Retina (tissue), 1 donor: ENCODE measurements at regions not wholly inside any gene's neighbourhood (a gene's known extent, or its start where the extent isn't known, plus 50 kb on each side); places are given as distances from the start of the nearest gene placed in this dataset.

Experiments used
- DNase-seq: peaks from one replicate; pipeline ENCODE4 v3.0.0-alpha.2; 2016

DNA sequence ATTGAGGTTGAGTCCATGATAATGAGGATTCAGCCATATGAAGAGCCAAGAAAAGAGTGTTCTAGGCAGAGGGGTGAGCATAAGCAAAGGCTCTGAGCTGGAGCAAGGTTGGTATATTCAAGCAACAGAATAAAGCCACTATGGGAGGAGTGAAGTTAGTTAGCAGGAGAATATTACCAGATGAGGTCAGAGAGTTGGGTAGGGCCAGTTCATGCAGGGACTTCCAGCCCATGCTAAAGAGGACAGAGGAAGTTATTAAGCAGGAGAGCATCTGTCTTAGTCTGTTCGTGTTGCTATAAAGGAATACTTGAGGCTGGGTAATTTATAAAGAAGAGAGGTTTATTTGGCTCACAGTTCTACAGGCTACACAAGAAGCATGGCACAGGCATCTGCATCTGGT is 57.1 kb upstream of the ATG10 start:
- DNase-seq = no peak

DNA sequence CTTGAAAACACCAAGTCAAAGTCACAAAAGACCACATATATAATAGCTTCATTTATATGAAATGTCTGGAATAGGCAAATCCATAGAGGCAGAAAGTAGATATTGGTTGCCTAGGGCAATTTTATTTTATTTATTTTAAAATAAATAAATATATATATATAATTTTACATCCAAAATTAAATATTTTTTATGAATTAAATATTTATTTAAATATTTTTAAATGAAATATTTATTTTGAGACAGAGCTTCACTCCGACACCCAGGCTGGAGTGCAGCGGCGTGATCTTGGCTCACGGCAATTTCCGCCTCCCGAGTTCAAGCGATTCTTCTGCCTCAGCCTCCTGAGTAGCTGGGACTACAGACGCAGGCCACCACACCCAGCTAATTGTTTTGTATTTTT is 58.9 kb upstream of the ATG10 start:
- no peak for DNase-seq

DNA sequence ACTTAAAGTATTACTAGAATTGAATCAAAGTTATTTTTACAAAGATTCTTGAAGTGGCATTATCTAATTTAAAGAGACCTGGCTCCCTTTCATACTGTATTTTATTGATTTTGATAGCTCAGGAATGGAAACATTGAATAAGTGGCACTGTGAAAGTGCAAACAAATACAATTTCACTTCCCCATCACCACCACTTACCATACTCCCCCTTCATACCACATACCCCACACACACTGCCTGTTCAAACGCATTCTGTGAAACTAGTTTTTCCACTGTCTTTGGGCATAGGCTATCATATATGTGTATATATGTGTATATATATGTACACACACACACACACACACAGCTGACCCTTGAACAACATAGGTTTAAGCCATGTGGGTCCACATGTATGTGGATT is 62.1 kb upstream of the ATG10 start:
- no peak for DNase-seq

DNA sequence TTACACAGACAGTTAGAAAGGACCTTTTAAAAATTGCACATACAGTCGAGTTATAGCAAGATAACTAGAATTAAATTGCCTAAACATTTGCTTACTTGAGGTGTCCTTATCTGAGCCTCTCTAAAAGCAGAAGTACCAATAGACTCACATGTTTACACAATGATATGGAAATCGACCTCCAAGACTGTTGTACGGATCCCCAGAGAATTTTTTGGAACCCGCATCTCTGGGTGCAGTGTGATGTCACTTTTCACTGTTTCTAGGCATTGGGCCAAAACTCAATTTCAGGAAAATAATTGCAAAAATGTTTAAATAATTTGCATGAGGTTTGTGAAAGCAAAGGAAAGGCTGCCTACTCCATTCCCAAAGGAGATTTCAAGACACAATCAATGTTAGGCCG is 63.1 kb upstream of the ATG10 start:
- DNase-seq = no peak

DNA sequence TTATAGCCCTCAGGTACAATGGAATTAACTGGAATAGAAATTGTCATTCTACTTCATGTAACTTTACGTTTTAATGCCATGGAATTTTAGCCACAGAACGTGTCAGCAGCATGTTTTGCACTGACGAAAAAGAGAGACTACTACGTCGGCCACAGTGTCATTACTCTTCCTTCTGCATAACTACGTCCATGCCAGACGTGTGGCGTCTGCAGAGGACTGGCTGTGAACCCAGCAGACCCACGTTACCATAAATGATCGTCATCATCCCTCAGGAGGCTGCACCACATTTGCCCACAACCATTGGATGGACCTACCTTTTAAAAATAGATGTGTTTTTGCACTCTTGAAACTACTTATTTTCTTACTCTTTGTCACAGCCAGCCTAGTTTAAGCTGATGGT is 63.8 kb upstream of the ATG10 start:
- DNase-seq = no peak

DNA sequence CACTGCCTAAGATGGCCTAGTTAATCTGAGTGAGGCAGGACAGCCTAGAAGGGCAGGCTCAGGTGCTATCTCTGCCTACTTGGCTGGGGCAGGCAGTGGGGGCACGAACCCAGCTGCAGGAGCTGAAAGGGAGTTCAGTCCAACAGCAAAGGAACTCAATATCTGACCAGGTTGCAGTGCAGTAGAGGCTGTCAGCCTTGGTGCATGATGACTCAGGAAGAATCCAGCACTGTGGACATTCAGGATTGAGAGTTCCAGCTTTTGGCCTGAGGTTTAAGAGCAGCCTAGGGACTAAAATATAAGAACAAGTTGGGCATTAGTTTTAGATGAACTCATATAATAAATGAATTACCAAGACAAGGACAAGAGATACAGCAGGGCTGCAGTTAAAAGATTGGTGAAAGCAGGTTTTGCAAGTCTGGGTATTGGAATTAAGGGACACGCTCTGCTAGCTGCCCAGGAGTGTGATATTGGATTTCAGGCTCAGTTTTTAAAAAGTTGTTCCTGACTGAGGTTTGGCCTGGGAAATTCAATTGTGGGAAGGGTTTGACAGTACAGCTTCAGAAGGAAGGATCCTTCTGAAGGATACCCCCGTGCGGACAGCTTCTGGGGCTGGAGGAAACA is 64.7 kb upstream of the ATG10 start:
- no peak for DNase-seq

DNA sequence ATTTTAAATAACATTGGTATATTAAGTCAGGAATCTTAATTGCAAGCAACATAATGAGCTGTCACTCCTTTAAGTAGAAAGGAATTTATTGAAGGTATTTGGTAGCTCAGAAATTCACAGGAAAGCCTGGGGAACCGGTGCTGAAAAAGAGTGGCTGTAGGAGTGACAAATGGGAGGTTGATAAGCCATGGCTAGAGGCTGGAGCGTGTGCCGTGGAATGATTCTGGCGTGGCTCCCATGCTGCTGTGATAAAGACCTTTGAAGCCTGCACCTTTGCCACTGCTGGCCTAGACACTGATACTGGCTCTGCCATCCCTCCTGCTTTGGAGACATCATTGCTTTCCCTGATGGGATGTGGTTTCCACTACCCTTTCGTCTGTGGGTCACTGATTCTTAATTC is 65.7 kb upstream of the ATG10 start:
- no peak for DNase-seq

DNA sequence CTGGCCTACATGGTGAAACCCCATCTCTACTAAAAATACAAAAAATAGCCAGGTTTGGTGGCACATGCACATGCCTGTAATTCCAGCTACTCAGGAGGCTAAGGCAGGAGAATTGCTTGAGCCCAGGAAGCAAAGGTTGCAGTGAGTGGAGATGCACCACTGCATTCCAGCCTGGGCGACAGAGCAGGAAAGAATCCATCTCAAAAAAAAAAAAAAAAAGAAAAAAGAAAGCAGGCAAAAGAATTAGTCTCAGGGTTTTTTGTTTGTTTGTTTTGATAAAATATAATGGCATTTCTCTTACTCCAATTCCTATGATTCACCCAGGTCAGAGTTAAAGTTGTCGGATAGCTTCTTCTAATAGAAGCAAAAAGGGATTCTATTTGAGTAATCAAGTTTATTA is 67.0 kb upstream of the ATG10 start:
- no peak for DNase-seq

DNA sequence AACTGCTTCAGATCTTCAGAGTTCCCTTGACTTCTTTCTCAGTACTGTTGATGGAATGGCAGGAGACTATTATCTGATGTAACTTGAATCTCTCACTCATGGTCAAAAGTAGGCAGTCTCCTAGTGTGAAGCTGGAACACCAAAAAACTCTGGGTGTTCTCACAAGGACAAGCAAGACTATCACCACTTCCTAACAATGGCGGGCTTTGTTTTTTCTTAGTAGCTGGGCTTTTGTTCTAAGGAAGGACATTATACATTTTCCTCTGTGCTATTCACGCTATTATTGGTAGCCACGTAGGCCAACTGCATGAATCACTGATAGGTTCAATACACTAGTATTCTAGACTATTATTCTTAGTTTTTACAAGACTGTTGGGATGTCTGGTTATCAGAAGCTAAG is 67.7 kb upstream of the ATG10 start:
- DNase-seq = no peak

DNA sequence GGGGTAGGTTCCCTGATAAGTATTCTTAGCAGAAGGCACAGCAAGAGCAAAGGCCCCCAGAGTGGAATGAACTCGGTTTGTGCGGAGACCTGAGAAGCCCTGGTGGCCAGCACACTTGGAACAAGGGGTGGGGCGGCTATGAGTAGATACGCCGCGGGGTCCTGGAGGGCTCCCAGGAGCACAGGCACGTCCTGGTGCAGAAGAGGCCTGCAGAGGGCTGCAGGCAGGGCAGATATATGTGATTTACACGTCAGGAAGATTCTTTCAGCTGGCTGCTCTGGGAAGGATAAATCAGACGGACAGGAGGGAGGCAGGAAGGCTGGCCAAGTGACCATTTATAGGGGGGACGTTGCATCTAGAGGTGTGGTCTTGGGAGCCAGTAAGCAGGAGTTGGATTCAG is 70.2 kb upstream of the ATG10 start:
- no peak for DNase-seq

DNA sequence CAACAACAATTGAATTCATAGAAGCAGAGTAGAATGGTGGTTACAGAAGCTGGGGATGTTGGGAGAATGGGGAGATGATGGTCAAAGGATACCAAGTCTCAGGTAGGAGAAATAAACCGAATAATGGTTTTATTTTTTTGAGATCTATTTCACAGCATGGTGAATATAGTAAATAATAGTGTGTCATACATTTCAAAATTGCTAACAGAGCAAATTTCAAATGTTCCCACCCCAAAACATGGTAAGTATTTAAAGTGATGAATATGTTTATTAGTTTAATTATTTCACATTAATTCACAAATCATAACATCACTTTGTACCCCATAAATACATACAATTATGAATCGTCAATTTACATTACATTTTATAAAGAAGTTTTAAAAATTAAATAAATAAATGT is 72.7 kb upstream of the ATG10 start:
- no peak for DNase-seq

DNA sequence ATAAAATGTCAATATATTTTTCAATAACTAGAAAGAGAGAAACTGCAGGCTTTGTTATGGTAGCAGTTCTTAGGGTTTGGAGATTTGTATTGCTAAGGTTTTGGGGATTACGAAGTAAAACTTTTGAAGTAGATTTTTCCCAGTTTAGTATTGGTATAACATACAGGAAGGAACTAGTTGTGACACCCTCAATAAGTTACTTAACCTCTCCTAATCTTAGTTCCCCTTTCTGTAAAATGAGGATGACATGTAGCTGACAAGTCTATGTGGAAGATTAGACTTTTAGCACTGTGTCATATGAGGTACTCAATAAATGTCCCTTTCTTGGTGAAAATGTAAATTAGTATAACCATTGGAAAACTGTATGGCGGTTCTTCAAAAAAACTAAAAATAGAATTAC is 73.4 kb upstream of the ATG10 start:
- DNase-seq = no peak

DNA sequence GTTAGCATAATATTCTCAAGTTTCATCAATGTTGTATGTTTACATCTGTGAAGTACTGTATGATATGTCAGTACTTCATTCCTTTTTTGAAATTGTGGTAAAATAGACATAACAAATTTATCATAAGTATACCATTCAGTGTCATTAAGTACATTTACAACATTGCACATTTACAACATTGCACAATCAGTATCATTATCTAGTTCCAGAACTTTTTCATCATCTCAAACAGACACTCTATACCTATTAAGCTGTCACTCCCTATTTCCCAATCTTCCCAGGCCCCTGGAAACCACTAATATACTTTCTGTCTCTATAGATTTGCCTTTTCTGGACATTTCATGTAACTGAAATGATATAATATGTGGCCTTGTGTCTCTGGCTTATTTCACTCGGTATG is 75.1 kb upstream of the ATG10 start:
- no peak for DNase-seq

DNA sequence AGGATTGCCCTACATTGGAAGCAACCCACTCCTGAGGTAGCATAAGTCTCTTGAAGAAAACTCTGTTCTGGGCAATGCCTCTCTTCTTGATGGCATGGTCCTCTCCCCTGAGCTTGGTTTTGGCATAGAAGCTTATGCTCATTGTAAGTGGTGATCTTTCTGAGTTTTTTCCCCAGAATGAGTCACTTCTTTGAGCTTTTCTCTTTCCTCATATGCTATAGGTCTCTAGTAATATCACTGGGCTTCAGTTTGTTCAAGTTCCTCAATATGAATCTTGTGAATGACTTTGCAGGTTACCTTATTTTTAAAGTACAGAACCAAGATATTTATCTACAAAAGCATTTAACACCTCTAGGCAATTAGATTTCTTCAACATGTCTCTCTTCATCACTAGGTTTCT is 76.5 kb upstream of the ATG10 start:
- no peak for DNase-seq

DNA sequence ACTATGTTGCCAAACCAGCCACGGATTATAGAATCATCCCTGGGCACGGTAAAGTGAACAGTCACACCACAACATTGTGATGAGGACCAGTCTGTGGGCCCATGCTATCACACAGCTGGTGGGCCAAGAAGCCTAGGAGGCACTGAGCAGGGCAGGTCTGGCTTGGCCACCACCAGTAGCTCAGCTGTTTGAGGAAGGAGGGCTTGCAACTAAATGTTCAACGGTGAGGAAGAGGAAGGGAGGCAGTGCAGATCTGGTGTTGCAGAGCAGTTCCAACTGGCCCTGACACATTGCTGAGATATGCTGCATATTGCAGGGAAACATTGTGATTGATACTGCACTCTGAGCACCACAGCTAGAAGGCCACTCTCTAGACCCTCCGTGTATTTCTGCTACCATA is 77.9 kb upstream of the ATG10 start:
- no peak for DNase-seq

DNA sequence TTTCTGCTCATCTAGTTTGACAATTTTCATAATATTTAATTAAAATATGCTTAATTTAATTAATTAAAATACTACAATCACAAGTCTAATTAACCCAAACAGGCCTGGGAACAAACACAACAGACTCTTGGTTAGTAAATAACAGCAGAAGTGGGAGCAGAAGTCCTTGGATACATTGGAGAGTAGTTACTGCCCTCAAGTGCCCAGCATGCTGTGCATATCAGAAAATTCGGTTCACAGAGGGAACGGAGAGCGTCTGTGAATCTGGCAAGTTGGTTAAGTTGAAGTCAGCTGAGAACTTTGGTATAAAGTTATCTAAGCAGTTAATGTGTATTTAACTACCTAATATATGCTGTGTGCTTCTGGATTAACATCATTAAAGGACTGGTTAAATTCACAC is 87.0 kb upstream of the ATG10 start:
- no peak for DNase-seq

DNA sequence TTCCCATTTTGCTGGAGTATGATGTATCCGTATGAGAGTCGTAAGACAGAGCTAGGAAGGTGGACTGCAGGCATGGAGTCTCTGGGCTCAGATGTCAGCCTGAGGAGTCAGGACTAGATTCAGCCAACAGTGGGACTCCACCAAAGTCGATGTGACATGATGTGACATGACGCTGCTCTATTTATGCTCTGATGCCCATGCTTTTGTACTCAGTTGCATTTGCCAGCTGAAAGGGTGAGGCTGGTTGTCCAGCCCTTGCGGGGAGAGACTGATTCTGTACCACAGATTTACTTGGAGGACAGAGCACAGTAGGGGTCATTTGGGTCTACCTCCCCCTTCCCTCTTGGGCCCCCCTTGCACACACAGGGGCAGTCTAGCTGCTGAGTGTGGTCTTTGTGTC is 88.5 kb upstream of the ATG10 start:
- DNase-seq = peak; percentile 88

DNA sequence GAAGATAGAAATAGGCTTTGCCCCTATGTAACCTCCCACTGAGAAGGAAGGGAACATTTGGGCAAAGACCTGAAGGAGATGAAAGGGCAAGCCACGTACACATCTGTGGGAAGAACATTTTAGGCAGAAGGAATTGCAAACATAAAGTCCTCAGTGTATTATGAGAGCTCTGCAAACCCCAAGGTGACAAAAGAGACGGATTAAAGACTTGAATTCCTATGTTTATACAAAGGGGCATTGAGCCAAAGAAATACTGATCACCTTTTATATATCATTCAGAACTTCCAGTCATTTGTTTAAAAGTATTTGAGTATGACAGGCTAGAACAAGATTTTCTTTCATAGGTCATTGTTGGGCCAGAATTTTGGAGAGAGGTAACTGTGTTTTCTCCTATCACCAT is 90.2 kb upstream of the ATG10 start:
- DNase-seq = no peak

DNA sequence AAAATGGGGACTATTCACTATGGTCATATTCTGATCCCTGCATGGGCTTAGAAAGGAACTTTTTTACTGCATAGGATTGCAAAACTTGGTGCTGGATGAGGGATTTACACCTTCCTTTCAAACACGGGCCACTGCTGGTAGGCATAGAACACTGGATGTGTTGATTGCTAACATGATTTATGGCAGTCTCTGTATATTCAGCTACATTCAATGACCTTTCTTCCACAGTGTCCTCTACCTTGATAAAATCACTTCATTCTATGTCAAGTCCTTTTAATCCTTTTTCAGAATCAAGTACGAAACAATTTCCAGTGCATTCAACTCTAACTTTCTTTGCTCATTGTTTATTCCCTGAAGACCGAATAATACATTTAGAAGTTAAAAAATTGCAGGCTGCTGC is 91.9 kb upstream of the ATG10 start:
- DNase-seq = no peak

DNA sequence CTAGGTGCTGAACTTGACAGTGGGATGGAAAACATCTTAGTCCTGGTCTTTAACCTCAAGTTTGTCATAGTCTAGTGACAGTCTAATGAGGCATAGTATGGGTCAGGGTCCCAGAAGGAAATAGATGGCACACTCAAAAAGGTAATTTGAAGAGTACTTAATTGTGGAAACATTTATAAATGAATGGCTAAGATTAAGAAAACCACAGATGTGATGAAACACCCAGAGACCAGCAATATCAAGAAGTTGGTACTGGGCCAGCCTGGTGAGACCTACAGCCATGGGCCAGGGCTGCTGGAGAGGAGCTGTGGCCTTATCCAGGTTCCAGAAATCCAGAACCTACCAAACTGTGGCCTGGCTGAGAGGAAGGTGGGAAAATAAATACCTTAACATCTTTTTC is 93.5 kb upstream of the ATG10 start:
- no peak for DNase-seq

DNA sequence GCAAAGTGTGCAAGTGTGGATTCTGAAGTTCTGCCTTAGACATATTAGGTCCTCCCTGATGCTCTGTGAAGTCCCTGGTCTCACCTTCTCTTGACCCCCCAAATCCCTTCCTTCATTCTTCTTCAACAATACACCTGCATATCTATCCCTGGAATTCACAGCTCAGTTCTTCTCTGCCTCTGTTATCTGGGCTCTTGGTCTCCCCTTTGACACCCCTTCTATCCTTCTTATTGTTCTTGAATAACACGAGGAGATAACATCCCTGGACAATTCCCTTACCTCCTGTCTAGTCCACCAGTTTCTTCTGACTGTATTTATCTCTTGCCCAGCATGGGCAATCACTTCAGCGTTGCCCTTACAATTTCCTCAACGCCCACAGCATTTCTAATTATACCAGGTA is 104.8 kb upstream of the ATG10 start:
- DNase-seq = no peak

DNA sequence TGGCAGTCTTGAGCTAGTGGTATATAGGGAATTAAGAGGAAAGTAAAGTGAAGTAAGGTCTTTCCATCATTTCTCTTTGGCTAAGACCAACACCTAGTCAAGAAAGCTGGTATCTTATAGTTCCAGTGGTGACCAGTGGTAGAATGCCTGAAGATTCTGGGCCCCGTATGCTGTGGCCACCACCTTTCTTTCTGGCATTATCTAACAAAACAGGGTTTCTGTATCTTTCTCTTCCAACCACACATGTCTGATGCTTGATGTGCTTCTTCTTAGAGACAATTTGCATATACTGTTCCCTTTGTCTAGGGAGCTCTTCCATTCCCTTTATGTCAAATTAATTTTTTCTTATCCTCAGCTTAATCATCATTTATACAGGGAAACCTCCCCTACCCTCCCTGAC is 109.9 kb upstream of the SSBP2 start:
- DNase-seq = no peak

DNA sequence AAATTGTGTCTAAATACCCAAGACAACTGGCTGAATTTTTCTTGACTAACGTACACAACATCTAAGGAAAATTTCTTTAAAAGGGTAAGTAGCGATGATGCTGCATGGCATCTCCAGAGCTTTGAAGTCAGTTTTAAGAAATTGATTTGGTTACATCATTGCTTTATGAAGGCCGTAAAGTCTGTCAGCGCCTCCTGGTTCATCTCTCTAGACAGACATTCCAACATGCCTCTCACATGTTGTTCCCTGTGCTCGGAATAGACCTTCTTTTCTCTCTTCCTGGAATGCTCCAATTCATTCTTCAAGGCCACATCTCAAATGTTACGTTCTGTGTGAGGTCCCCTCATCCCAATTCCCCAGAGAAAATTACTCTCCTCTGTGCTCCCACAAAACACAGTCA is 108.7 kb upstream of the SSBP2 start:
- no peak for DNase-seq

DNA sequence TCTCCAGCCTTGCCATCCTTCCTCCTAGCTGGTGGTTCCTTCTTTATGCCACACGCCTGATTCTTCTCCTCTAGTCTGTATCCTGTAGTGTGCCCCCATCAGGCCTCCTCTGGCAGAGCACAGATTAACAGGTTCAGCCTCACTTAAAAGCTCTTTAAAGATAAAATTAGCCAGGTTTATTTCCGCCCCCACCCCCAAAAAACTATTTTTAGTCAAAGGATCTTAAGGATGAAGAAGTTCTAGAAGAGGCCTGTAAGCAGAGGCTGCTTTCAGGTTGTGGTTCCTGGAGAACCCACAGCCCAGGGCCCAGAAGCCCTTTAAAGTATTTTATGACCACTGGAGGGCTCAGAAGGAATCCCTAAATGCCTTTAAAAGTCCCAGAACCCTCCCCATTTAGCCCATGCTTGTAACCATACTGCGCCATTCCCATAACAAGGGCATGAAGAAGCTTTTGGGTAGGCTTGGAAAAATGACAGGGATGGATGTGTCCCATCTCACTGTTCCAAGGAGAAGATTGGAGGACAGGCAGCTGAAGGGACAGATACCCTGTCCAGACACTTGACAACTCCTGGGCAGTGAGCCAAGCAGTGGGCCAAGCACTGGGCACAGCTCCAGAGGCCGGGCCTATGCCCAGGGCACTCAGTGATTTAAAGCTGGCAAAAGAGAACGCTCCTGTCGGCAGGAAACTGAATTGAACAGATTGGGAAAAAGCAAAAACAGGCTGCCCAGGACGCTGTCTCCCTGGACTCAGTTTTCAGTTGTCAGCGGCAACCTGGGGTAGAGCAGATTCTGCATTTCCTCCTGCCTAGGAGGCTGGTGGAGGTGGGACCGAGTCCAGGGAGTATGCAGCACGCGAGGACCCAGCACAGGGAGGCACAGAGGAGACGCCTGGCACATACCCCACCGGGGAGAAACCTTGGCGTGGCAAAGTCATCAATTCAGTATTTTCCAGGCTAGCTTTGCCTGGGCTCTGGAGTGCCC is 106.3 kb upstream of the SSBP2 start:
- no peak for DNase-seq

DNA sequence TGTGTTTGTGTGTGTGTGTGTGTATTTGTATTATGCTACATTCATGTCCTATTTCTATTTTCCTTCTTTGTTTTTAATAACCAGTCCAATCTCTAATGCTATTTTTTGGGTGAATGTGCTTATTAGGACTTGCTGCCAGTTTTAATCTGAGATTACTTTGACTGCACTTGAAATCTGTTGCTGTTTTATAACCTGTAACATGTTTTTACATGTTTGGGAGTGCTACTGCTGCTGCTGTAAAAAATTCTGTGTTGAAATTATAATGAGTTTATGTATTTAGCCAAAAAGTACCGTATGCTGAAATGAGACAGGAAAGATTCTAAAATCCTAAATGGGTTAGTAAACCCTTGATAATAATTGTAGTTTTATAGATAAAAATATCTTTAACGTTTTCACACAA is 104.7 kb upstream of the SSBP2 start:
- DNase-seq = no peak
